SK-N-SH (cell line): ENCODE measurements at regions not wholly inside any gene's neighbourhood (a gene's known extent, or its start where the extent isn't known, plus 50 kb on each side); places are given as distances from the start of the nearest gene placed in this dataset.
A peak's percentile ranks its signal among the peaks of the same experiment; 100 is the strongest.

Experiments used
- CTCF ChIA-PET: fragments of 300-600, 350-600 bp; formaldehyde crosslinking; extraction: SDS; loops from one replicate; lab custom pipeline; 2021; lab: Yijun Ruan, JAX
- POLR2A ChIA-PET: fragments of 350-600 bp; sonication (Branson Sonifier 250); formaldehyde crosslinking; extraction: SDS; loops from one replicate; lab custom pipeline; 2020; ENCODE audit warnings: antibody characterized with exemption, inconsistent platforms; lab: Yijun Ruan, JAX
- DNase-seq: peaks from one replicate; pipeline ENCODE4 v3.0.0; 2012
- H2AFZ ChIP-seq: fragments of 200-600 bp; sonication (generic); 2 replicates; pipeline ENCODE4 v1.8.1; 2016; ENCODE audit warnings: antibody characterized with exemption, mild to moderate bottlenecking, low read depth
- H3F3A ChIP-seq: fragments of 200-600 bp; sonication (generic); replicated peaks from 2 replicates; pipeline ENCODE3; 2016; ENCODE audit warnings: antibody characterized with exemption, mild to moderate bottlenecking; ENCODE audit not compliant: insufficient read depth
- H3K27ac ChIP-seq, 2 experiments: fragments of 200-500 bp in 1 of 2; fragments of 200-600 bp in 1 of 2; sonication (Bioruptor generic) in 1 of 2; sonication (generic), shearing (Covaris generic) in 1 of 2; 2 replicates each; pipeline versions ENCODE4 v1.5.1 to v1.6.1; 2014 to 2016; ENCODE audit warnings: low read depth in 2 of 2, inconsistent platforms in 1 of 2, low read length in 1 of 2, mild to moderate bottlenecking in 1 of 2, mixed read lengths in 1 of 2
- H3K27me3 ChIP-seq: fragments of 200-600 bp; sonication (generic), shearing (Covaris generic); 2 replicates; pipeline ENCODE4 v1.6.1; 2016; ENCODE audit warnings: mixed run types; ENCODE audit not compliant: insufficient read depth
- H3K36me3 ChIP-seq, 2 experiments: fragments of 200-500 bp in 1 of 2; fragments of 200-600 bp in 1 of 2; sonication (Bioruptor generic) in 1 of 2; sonication (generic) in 1 of 2; replicated peaks in 1 of 2; 2 replicates each; pipeline versions ENCODE3 to v1.5.1; 2014 to 2016; ENCODE audit warnings: low read length in 1 of 2, mild to moderate bottlenecking in 1 of 2; ENCODE audit not compliant: insufficient read depth in 2 of 2, control insufficient read depth in 1 of 2
- H3K4me1 ChIP-seq, 2 experiments: fragments of 200-500 bp in 1 of 2; fragments of 200-600 bp in 1 of 2; sonication (Bioruptor generic) in 1 of 2; sonication (generic), shearing (Covaris generic) in 1 of 2; 2 replicates each; pipeline versions ENCODE4 v1.5.1 to v1.6.1; 2014 to 2016; ENCODE audit warnings: low read depth in 1 of 2, low read length in 1 of 2, mixed run types in 1 of 2; ENCODE audit not compliant: insufficient read depth in 2 of 2, control insufficient read depth in 1 of 2
- H3K4me2 ChIP-seq: fragments of 200-600 bp; sonication (generic), shearing (Covaris generic); 2 replicates; pipeline ENCODE4 v1.6.1; 2017; ENCODE audit warnings: mixed run types
- H3K4me3 ChIP-seq, 2 experiments: fragments of 200-500 bp in 1 of 2; fragments of 200-600 bp in 1 of 2; sonication (Bioruptor generic) in 1 of 2; sonication (generic), shearing (Covaris generic) in 1 of 2; 2 replicates each; pipeline versions ENCODE4 v1.5.1 to v1.8.1; 2014 to 2016; ENCODE audit warnings: low read depth in 2 of 2, inconsistent platforms in 1 of 2, low read length in 1 of 2, mild to moderate bottlenecking in 1 of 2, mixed read lengths in 1 of 2, moderate library complexity in 1 of 2
- H3K79me2 ChIP-seq: fragments of 200-600 bp; sonication (generic); 2 replicates; pipeline ENCODE4 v1.8.1; 2017; ENCODE audit warnings: mild to moderate bottlenecking; ENCODE audit not compliant: insufficient read depth
- H3K9ac ChIP-seq: fragments of 200-600 bp; sonication (generic); 2 replicates; pipeline ENCODE4 v1.6.1; 2017; ENCODE audit warnings: mixed run types
- H3K9me2 ChIP-seq: fragments of 200-600 bp; sonication (generic); 2 replicates; pipeline ENCODE4 v1.6.1; 2017; ENCODE audit warnings: mixed run types
- H3K9me3 ChIP-seq: fragments of 200-600 bp; sonication (generic); 2 replicates; pipeline ENCODE4 v1.6.1; 2017; ENCODE audit warnings: mixed run types, mild to moderate bottlenecking, moderate library complexity
- H4K20me1 ChIP-seq: fragments of 200-600 bp; sonication (generic); 2 replicates; pipeline ENCODE4 v1.6.1; 2017; ENCODE audit warnings: mild to moderate bottlenecking, mixed run types; ENCODE audit not compliant: insufficient read depth
- CHD2 ChIP-seq: fragments of 150-350 bp; IDR thresholded peaks from 2 replicates; pipeline ENCODE4 v1.6.1; 2018; ENCODE audit warnings: low read length; ENCODE audit not compliant: partially characterized antibody
- CTCF ChIP-seq: fragments of 200-600 bp; sonication (generic); IDR thresholded peaks from 2 replicates; pipeline ENCODE4 v1.6.1; 2017; ENCODE audit warnings: antibody characterized with exemption, mild to moderate bottlenecking, moderate library complexity
- EP300 ChIP-seq, 2 experiments: IDR thresholded peaks; 2 replicates each; pipeline versions ENCODE4 v1.4.0 to v1.6.1; 2012; ENCODE audit warnings: borderline replicate concordance in 1 of 2, low read depth in 1 of 2, low read length in 1 of 2
- FOSL2 ChIP-seq: IDR thresholded peaks from 2 replicates; pipeline ENCODE4 v1.4.0; 2012; ENCODE audit warnings: low read depth, mild to moderate bottlenecking, moderate library complexity, borderline replicate concordance
- FOXM1 ChIP-seq: IDR thresholded peaks from 2 replicates; pipeline ENCODE4 v1.4.0; 2012; ENCODE audit warnings: low read depth, mild to moderate bottlenecking
- IRF3 ChIP-seq: fragments of 150-350 bp; IDR thresholded peaks from 2 replicates; pipeline ENCODE4 v1.6.1; 2016; ENCODE audit warnings: mild to moderate bottlenecking, low read depth, low read length
- JUND ChIP-seq: IDR thresholded peaks from 2 replicates; pipeline ENCODE4 v1.4.0; 2012
- MAX ChIP-seq: IDR thresholded peaks from 2 replicates; pipeline ENCODE4 v1.4.0; 2012; ENCODE audit warnings: low read depth
- MEF2A ChIP-seq: IDR thresholded peaks from 2 replicates; pipeline ENCODE4 v1.4.0; 2012; ENCODE audit warnings: low read depth, borderline replicate concordance
- MXI1 ChIP-seq: IDR thresholded peaks from 2 replicates; pipeline ENCODE4 v1.6.1; 2012; ENCODE audit warnings: mild to moderate bottlenecking, low read depth, low read length, improper control_type of control experiment
- NFIC ChIP-seq: IDR thresholded peaks from 2 replicates; pipeline ENCODE4 v1.4.0; 2012; ENCODE audit warnings: borderline replicate concordance
- PBX3 ChIP-seq: IDR thresholded peaks from 2 replicates; pipeline ENCODE4; 2012
- RAD21 ChIP-seq: IDR thresholded peaks from 2 replicates; pipeline ENCODE4 v1.6.1; 2012; ENCODE audit warnings: mild to moderate bottlenecking, low read length
- REST ChIP-seq: IDR thresholded peaks from 2 replicates; pipeline ENCODE4 v1.6.1; 2012; ENCODE audit warnings: mild to moderate bottlenecking, low read depth, low read length, moderate library complexity
- RFX5 ChIP-seq: IDR thresholded peaks from 2 replicates; pipeline ENCODE4 v1.6.1; 2012; ENCODE audit warnings: mild to moderate bottlenecking, improper control_type of control experiment, low read length
- RXRA ChIP-seq: IDR thresholded peaks from 2 replicates; pipeline ENCODE4 v1.4.0; 2012; ENCODE audit warnings: low read depth, mild to moderate bottlenecking, borderline replicate concordance
- SIN3A ChIP-seq: IDR thresholded peaks from 2 replicates; pipeline ENCODE4 v1.6.1; 2012; ENCODE audit warnings: low read depth, mild to moderate bottlenecking, low read length, moderate library complexity, borderline replicate concordance
- SMC3 ChIP-seq: IDR thresholded peaks from 2 replicates; pipeline ENCODE4 v1.6.1; 2012; ENCODE audit warnings: low read depth, low read length, improper control_type of control experiment
- TAF1 ChIP-seq: IDR thresholded peaks from 2 replicates; pipeline ENCODE4 v1.6.1; 2012; ENCODE audit warnings: low read depth, mild to moderate bottlenecking, low read length, moderate library complexity, borderline replicate concordance
- TCF12 ChIP-seq: IDR thresholded peaks from 2 replicates; pipeline ENCODE4 v1.4.0; 2012
- TEAD4 ChIP-seq: IDR thresholded peaks from 2 replicates; pipeline ENCODE4 v1.4.0; 2012; ENCODE audit warnings: mild to moderate bottlenecking, borderline replicate concordance; ENCODE audit not compliant: insufficient read depth
- YY1 ChIP-seq: IDR thresholded peaks from 2 replicates; pipeline ENCODE4 v1.4.0; 2012; ENCODE audit warnings: low read depth, mild to moderate bottlenecking
- WGBS: methylation state at CpG from one replicate; pipeline ENCODE4 v1.1.6; 2017; ENCODE audit warnings: low lambda C conversion rate; 5-methylcytosine and 5-hydroxymethylcytosine counted together

- no peaks in the 10 kb centered on the region for H3K4me1 ChIP-seq
- no peak overlapping the region for H3K4me3 ChIP-seq
- H3K9ac ChIP-seq: no peak overlapping the region
- no peaks in the 10 kb centered on the region for H3K9me2 ChIP-seq
- CTCF ChIA-PET: no interaction called here
- H3K36me3 ChIP-seq: no peaks in the 10 kb centered on the region
- 62% methylated on average over 2 of the region's 2 CpGs for WGBS
- H3K9me3 ChIP-seq: no peaks in the 10 kb centered on the region
- POLR2A ChIA-PET: no interaction called here
- no peaks in the 10 kb centered on the region for H4K20me1 ChIP-seq
- no peak overlapping the region for H2AFZ ChIP-seq
- no peak for DNase-seq
- H3K4me2 ChIP-seq: no peak overlapping the region
- H3K27ac ChIP-seq: no peak overlapping the region
- TF ChIP-seq TCF12 (no peak), MXI1 (no peak), FOSL2 (no peak), NFIC (no peak), TEAD4 (no peak), REST (no peak), RFX5 (no peak), CHD2 (no peak), EP300 (IDR thresholded peaks at IDR 0.05; ENCODE audit: borderline replicate concordance in 1 of 2, low read depth in 1 of 2, low read length in 1 of 2) (no peak), TAF1 (no peak), MEF2A (no peak), YY1 (no peak), JUND (no peak)
- peaks cover 6% of the 10 kb centered on the region for H3F3A ChIP-seq
- no peaks in the 10 kb centered on the region for H3K27me3 ChIP-seq
- H3K79me2 ChIP-seq: no peaks in the 10 kb centered on the region
These were observed 145.4 kb upstream of the C1orf21 start for GRCh38 chr1:184241446-184241845.

GRCh38 chr1:184242507-184242943 is 144.3 kb upstream of the C1orf21 start:
- DNase-seq: no peak
- no peak overlapping the region for H3K4me3 ChIP-seq
- H3K9me3 ChIP-seq: no peaks in the 10 kb centered on the region
- no peaks in the 10 kb centered on the region for H3K9me2 ChIP-seq
- no peak overlapping the region for H3K27ac ChIP-seq
- H3K9ac ChIP-seq: no peak overlapping the region
- ChIA-PET POLR2A (interaction anchor here (1.0 kb wide), 1 partner anchor 14 kb away, joined by 3 read pairs; no protein-coding TSS in a partner anchor), CTCF (interaction anchor here (0.7 to 1.5 kb wide), 10 partner anchors 13 to 587 kb away, joined by 3 to 8 read pairs (median 4); no protein-coding TSS in a partner anchor)
- peaks cover 6% of the 10 kb centered on the region for H3F3A ChIP-seq
- H2AFZ ChIP-seq: no peak overlapping the region
- no peaks in the 10 kb centered on the region for H3K79me2 ChIP-seq
- no peaks in the 10 kb centered on the region for H3K36me3 ChIP-seq
- H3K27me3 ChIP-seq: no peaks in the 10 kb centered on the region
- H3K4me1 ChIP-seq: no peaks in the 10 kb centered on the region
- WGBS: 93% methylated on average over 2 of the region's 2 CpGs
- no peaks in the 10 kb centered on the region for H4K20me1 ChIP-seq
- no peak overlapping the region for H3K4me2 ChIP-seq
- TF ChIP-seq CTCF (peak; percentile 39), SMC3 (peak; percentile 23; the same call in 1 of the 2 replicates), NFIC (no peak), RXRA (no peak), FOXM1 (no peak), PBX3 (no peak), MXI1 (no peak), TEAD4 (no peak), YY1 (no peak), MAX (no peak), SIN3A (no peak), IRF3 (no peak), RAD21 (peak; percentile 48), MEF2A (no peak)
